ENCODE measurements at regions not wholly inside any gene's neighbourhood (a gene's known extent, or its start where the extent isn't known, plus 50 kb on each side); places are given as distances from the start of the nearest gene placed in this dataset.

DNA sequence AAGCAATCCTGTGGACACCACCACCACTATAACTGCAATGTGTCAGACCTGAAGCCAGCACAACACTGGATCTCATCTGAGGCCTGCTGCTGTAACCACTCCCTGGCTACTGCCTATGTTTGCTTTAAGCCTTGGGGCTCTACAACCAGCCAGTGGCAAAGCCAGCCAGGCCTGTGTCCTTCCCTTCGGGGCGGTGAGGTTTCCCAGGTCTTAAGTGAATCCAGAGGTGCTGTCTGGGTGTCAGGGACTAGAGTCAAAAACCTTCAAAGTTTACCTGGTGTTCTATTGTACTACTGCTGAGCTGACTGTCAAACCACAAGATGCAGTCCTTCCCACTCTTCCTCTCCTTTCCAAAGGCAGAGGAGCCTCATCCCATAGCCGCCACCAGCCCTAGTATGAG, 750.5 kb downstream of the FAM133A start:
- Mint-ChIP-seq H3K36me3 (peaks cover 11% of the 10 kb centered on the region), H3K4me3 (no peak overlapping the region), H3K4me1 (no peaks in the 10 kb centered on the region), H3K27me3 (ENCODE audit: low read depth) (no peaks in the 10 kb centered on the region), H3K27ac (no peak overlapping the region), H3K9me3 (peaks cover 15% of the 10 kb centered on the region)
- ChIA-PET CTCF (no interaction called here), POLR2A (no interaction called here)
- ATAC-seq (no peak), DNase-seq (ENCODE audit: low spot score) (no peak)
- TF ChIP-seq MYBL2 (CRISPR knock-in tag; IDR thresholded peaks at IDR 0.05) (no peak), NR3C1 (CRISPR knock-in tag; conservative IDR thresholded peaks at IDR 0.05; ENCODE audit: low read depth) (no peak), ELF4 (CRISPR knock-in tag; IDR thresholded peaks at IDR 0.05; ENCODE audit: low read depth) (no peak), TCF7 (CRISPR knock-in tag; IDR thresholded peaks at IDR 0.05; ENCODE audit: low read depth) (no peak), SP1 (CRISPR knock-in tag; conservative IDR thresholded peaks at IDR 0.05) (no peak), NR2C2 (CRISPR knock-in tag; IDR thresholded peaks at IDR 0.05) (no peak), SMAD4 (CRISPR knock-in tag; IDR thresholded peaks at IDR 0.05) (no peak), GRHL2 (CRISPR knock-in tag; IDR thresholded peaks at IDR 0.05; ENCODE audit: insufficient replicate concordance, severe bottlenecking) (no peak), ZNF232 (CRISPR knock-in tag; IDR thresholded peaks at IDR 0.05) (no peak), ZNF317 (CRISPR knock-in tag; IDR thresholded peaks at IDR 0.05; ENCODE audit: borderline replicate concordance, low read depth) (no peak)
- TF ChIP-seq, protein P1, sequence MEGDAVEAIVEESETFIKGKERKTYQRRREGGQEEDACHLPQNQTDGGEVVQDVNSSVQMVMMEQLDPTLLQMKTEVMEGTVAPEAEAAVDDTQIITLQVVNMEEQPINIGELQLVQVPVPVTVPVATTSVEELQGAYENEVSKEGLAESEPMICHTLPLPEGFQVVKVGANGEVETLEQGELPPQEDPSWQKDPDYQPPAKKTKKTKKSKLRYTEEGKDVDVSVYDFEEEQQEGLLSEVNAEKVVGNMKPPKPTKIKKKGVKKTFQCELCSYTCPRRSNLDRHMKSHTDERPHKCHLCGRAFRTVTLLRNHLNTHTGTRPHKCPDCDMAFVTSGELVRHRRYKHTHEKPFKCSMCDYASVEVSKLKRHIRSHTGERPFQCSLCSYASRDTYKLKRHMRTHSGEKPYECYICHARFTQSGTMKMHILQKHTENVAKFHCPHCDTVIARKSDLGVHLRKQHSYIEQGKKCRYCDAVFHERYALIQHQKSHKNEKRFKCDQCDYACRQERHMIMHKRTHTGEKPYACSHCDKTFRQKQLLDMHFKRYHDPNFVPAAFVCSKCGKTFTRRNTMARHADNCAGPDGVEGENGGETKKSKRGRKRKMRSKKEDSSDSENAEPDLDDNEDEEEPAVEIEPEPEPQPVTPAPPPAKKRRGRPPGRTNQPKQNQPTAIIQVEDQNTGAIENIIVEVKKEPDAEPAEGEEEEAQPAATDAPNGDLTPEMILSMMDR (IDR thresholded peaks at IDR 0.05): no peak
- TF ChIP-seq, protein P2, sequence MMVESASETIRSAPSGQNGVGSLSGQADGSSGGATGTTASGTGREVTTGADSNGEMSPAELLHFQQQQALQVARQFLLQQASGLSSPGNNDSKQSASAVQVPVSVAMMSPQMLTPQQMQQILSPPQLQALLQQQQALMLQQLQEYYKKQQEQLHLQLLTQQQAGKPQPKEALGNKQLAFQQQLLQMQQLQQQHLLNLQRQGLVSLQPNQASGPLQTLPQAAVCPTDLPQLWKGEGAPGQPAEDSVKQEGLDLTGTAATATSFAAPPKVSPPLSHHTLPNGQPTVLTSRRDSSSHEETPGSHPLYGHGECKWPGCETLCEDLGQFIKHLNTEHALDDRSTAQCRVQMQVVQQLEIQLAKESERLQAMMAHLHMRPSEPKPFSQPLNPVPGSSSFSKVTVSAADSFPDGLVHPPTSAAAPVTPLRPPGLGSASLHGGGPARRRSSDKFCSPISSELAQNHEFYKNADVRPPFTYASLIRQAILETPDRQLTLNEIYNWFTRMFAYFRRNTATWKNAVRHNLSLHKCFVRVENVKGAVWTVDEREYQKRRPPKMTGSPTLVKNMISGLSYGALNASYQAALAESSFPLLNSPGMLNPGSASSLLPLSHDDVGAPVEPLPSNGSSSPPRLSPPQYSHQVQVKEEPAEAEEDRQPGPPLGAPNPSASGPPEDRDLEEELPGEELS (CRISPR knock-in tag; IDR thresholded peaks at IDR 0.05): no peak
- TF ChIP-seq, protein P3, sequence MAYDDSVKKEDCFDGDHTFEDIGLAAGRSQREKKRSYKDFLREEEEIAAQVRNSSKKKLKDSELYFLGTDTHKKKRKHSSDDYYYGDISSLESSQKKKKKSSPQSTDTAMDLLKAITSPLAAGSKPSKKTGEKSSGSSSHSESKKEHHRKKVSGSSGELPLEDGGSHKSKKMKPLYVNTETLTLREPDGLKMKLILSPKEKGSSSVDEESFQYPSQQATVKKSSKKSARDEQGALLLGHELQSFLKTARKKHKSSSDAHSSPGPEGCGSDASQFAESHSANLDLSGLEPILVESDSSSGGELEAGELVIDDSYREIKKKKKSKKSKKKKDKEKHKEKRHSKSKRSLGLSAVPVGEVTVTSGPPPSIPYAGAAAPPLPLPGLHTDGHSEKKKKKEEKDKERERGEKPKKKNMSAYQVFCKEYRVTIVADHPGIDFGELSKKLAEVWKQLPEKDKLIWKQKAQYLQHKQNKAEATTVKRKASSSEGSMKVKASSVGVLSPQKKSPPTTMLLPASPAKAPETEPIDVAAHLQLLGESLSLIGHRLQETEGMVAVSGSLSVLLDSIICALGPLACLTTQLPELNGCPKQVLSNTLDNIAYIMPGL (CRISPR knock-in tag; IDR thresholded peaks at IDR 0.05): no peak
- TF ChIP-seq, protein P4, sequence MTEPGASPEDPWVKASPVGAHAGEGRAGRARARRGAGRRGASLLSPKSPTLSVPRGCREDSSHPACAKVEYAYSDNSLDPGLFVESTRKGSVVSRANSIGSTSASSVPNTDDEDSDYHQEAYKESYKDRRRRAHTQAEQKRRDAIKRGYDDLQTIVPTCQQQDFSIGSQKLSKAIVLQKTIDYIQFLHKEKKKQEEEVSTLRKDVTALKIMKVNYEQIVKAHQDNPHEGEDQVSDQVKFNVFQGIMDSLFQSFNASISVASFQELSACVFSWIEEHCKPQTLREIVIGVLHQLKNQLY (CRISPR knock-in tag; IDR thresholded peaks at IDR 0.05): no peak
- TF ChIP-seq, protein P5, sequence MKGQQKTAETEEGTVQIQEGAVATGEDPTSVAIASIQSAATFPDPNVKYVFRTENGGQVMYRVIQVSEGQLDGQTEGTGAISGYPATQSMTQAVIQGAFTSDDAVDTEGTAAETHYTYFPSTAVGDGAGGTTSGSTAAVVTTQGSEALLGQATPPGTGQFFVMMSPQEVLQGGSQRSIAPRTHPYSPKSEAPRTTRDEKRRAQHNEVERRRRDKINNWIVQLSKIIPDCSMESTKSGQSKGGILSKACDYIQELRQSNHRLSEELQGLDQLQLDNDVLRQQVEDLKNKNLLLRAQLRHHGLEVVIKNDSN (CRISPR knock-in tag; IDR thresholded peaks at IDR 0.05): no peak
- TF ChIP-seq, protein P6, sequence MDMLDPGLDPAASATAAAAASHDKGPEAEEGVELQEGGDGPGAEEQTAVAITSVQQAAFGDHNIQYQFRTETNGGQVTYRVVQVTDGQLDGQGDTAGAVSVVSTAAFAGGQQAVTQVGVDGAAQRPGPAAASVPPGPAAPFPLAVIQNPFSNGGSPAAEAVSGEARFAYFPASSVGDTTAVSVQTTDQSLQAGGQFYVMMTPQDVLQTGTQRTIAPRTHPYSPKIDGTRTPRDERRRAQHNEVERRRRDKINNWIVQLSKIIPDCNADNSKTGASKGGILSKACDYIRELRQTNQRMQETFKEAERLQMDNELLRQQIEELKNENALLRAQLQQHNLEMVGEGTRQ (CRISPR knock-in tag; IDR thresholded peaks at IDR 0.05): no peak
- TF ChIP-seq, protein P7, sequence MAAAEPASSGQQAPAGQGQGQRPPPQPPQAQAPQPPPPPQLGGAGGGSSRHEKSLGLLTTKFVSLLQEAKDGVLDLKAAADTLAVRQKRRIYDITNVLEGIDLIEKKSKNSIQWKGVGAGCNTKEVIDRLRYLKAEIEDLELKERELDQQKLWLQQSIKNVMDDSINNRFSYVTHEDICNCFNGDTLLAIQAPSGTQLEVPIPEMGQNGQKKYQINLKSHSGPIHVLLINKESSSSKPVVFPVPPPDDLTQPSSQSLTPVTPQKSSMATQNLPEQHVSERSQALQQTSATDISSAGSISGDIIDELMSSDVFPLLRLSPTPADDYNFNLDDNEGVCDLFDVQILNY (CRISPR knock-in tag; IDR thresholded peaks at IDR 0.05): no peak
- TF ChIP-seq, protein P8, sequence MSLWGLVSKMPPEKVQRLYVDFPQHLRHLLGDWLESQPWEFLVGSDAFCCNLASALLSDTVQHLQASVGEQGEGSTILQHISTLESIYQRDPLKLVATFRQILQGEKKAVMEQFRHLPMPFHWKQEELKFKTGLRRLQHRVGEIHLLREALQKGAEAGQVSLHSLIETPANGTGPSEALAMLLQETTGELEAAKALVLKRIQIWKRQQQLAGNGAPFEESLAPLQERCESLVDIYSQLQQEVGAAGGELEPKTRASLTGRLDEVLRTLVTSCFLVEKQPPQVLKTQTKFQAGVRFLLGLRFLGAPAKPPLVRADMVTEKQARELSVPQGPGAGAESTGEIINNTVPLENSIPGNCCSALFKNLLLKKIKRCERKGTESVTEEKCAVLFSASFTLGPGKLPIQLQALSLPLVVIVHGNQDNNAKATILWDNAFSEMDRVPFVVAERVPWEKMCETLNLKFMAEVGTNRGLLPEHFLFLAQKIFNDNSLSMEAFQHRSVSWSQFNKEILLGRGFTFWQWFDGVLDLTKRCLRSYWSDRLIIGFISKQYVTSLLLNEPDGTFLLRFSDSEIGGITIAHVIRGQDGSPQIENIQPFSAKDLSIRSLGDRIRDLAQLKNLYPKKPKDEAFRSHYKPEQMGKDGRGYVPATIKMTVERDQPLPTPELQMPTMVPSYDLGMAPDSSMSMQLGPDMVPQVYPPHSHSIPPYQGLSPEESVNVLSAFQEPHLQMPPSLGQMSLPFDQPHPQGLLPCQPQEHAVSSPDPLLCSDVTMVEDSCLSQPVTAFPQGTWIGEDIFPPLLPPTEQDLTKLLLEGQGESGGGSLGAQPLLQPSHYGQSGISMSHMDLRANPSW (CRISPR knock-in tag; conservative IDR thresholded peaks at IDR 0.05; ENCODE audit: low read depth): no peak
- TF ChIP-seq, protein P9, sequence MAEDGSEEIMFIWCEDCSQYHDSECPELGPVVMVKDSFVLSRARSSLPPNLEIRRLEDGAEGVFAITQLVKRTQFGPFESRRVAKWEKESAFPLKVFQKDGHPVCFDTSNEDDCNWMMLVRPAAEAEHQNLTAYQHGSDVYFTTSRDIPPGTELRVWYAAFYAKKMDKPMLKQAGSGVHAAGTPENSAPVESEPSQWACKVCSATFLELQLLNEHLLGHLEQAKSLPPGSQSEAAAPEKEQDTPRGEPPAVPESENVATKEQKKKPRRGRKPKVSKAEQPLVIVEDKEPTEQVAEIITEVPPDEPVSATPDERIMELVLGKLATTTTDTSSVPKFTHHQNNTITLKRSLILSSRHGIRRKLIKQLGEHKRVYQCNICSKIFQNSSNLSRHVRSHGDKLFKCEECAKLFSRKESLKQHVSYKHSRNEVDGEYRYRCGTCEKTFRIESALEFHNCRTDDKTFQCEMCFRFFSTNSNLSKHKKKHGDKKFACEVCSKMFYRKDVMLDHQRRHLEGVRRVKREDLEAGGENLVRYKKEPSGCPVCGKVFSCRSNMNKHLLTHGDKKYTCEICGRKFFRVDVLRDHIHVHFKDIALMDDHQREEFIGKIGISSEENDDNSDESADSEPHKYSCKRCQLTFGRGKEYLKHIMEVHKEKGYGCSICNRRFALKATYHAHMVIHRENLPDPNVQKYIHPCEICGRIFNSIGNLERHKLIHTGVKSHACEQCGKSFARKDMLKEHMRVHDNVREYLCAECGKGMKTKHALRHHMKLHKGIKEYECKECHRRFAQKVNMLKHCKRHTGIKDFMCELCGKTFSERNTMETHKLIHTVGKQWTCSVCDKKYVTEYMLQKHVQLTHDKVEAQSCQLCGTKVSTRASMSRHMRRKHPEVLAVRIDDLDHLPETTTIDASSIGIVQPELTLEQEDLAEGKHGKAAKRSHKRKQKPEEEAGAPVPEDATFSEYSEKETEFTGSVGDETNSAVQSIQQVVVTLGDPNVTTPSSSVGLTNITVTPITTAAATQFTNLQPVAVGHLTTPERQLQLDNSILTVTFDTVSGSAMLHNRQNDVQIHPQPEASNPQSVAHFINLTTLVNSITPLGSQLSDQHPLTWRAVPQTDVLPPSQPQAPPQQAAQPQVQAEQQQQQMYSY (CRISPR knock-in tag; IDR thresholded peaks at IDR 0.05): no peak

All from WTC11 (cell line).